ENCODE measurements at regions not wholly inside any gene's neighbourhood (a gene's known extent, or its start where the extent isn't known, plus 50 kb on each side); places are given as distances from the start of the nearest gene placed in this dataset.

GRCh38 chr3:6074952-6075351, 786.0 kb upstream of the GRM7 start:
- no peak overlapping the region for H3K4me3 ChIP-seq
- H3K27ac ChIP-seq: no peak overlapping the region
- 59% methylated on average over 2 of the region's 2 CpGs for WGBS
- intact Hi-C loops (cut with DNase I): no loop called here
- H3K36me3 ChIP-seq: no peaks in the 10 kb centered on the region
- H3K9me3 ChIP-seq: no peaks in the 10 kb centered on the region
- TF ChIP-seq, protein P1, sequence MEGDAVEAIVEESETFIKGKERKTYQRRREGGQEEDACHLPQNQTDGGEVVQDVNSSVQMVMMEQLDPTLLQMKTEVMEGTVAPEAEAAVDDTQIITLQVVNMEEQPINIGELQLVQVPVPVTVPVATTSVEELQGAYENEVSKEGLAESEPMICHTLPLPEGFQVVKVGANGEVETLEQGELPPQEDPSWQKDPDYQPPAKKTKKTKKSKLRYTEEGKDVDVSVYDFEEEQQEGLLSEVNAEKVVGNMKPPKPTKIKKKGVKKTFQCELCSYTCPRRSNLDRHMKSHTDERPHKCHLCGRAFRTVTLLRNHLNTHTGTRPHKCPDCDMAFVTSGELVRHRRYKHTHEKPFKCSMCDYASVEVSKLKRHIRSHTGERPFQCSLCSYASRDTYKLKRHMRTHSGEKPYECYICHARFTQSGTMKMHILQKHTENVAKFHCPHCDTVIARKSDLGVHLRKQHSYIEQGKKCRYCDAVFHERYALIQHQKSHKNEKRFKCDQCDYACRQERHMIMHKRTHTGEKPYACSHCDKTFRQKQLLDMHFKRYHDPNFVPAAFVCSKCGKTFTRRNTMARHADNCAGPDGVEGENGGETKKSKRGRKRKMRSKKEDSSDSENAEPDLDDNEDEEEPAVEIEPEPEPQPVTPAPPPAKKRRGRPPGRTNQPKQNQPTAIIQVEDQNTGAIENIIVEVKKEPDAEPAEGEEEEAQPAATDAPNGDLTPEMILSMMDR (IDR thresholded peaks at IDR 0.05): no peak
- TF ChIP-seq POLR2AphosphoS5 (IDR thresholded peaks at IDR 0.05) (no peak), POLR2A (IDR thresholded peaks at IDR 0.05) (no peak)
- DNase-seq (ENCODE audit: low spot score): no peak
- no peaks in the 10 kb centered on the region for H3K27me3 ChIP-seq (replicated peaks; ENCODE audit: insufficient read depth)
- no peaks in the 10 kb centered on the region for H3K4me1 ChIP-seq (replicated peaks)

- H3K36me3 ChIP-seq: no peaks in the 10 kb centered on the region
- intact Hi-C loops (cut with DNase I): no loop called here
- no peak overlapping the region for H3K27ac ChIP-seq
- DNase-seq (ENCODE audit: low spot score): no peak
- H3K4me3 ChIP-seq: no peak overlapping the region
- 65% methylated on average over 4 of the region's 4 CpGs for WGBS
- H3K9me3 ChIP-seq: no peaks in the 10 kb centered on the region
- TF ChIP-seq, protein P1 (IDR thresholded peaks at IDR 0.05): no peak
- TF ChIP-seq POLR2A (IDR thresholded peaks at IDR 0.05): no peak
- no peak for TF ChIP-seq POLR2AphosphoS5 (IDR thresholded peaks at IDR 0.05)
- H3K4me1 ChIP-seq (replicated peaks): no peaks in the 10 kb centered on the region
- no peaks in the 10 kb centered on the region for H3K27me3 ChIP-seq (replicated peaks; ENCODE audit: insufficient read depth)
Measured at GRCh38 chr3:6078436-6078835, 782.5 kb upstream of the GRM7 start.

- Histone ChIP-seq H3K27me3 (replicated peaks; ENCODE audit: insufficient read depth) (no peaks in the 10 kb centered on the region), H3K9me3 (no peaks in the 10 kb centered on the region), H3K27ac (no peak overlapping the region), H3K4me3 (no peak overlapping the region), H3K4me1 (replicated peaks) (no peaks in the 10 kb centered on the region), H3K36me3 (no peaks in the 10 kb centered on the region)
- TF ChIP-seq, protein P1 (IDR thresholded peaks at IDR 0.05): no peak
- TF ChIP-seq POLR2AphosphoS5 (IDR thresholded peaks at IDR 0.05) (no peak), POLR2A (IDR thresholded peaks at IDR 0.05) (no peak)
- no peak for DNase-seq (ENCODE audit: low spot score)
- WGBS: 84% methylated on average over 4 of the region's 4 CpGs
- intact Hi-C loops (cut with DNase I): no loop called here
Measured at GRCh38 chr3:6079011-6079410, 781.9 kb upstream of the GRM7 start.

- 53% methylated on average over 6 of the region's 6 CpGs for WGBS
- no peaks in the 10 kb centered on the region for H3K27me3 ChIP-seq (replicated peaks; ENCODE audit: insufficient read depth)
- H3K4me1 ChIP-seq (replicated peaks): no peaks in the 10 kb centered on the region
- no peaks in the 10 kb centered on the region for H3K36me3 ChIP-seq
- no peaks in the 10 kb centered on the region for H3K9me3 ChIP-seq
- no peak for DNase-seq (ENCODE audit: low spot score)
- no peak overlapping the region for H3K27ac ChIP-seq
- TF ChIP-seq, protein P1 (IDR thresholded peaks at IDR 0.05): no peak
- TF ChIP-seq POLR2A (IDR thresholded peaks at IDR 0.05) (no peak), POLR2AphosphoS5 (IDR thresholded peaks at IDR 0.05) (no peak)
- intact Hi-C loops (cut with DNase I): no loop called here
- H3K4me3 ChIP-seq: no peak overlapping the region
Measured at GRCh38 chr3:6079561-6080179, 781.2 kb upstream of the GRM7 start.

- Histone ChIP-seq H3K27me3 (replicated peaks; ENCODE audit: insufficient read depth) (no peaks in the 10 kb centered on the region), H3K27ac (no peak overlapping the region), H3K36me3 (no peaks in the 10 kb centered on the region), H3K9me3 (no peaks in the 10 kb centered on the region), H3K4me1 (replicated peaks) (no peaks in the 10 kb centered on the region), H3K4me3 (no peak overlapping the region)
- TF ChIP-seq, protein P1 (IDR thresholded peaks at IDR 0.05): no peak
- TF ChIP-seq POLR2AphosphoS5 (IDR thresholded peaks at IDR 0.05) (no peak), POLR2A (IDR thresholded peaks at IDR 0.05) (no peak)
- intact Hi-C loops (cut with DNase I): no loop called here
- 82% methylated on average over 2 of the region's 2 CpGs for WGBS
- no peak for DNase-seq (ENCODE audit: low spot score)
Measured at GRCh38 chr3:6088433-6088832, 772.5 kb upstream of the GRM7 start.

Measured in prostate gland (tissue), 2 donors.